ENCODE measurements at regions not wholly inside any gene's neighbourhood (a gene's known extent, or its start where the extent isn't known, plus 50 kb on each side); places are given as distances from the start of the nearest gene placed in this dataset.

- TF ChIP-seq CTCF (IDR thresholded peaks at IDR 0.05) (no peak), POLR2A (IDR thresholded peaks at IDR 0.05) (no peak)
These were observed 567.8 kb downstream of the IPMK start for GRCh38 chr10:57699944-57700343.
